GM12891 (cell line): ENCODE measurements at regions not wholly inside any gene's neighbourhood (a gene's known extent, or its start where the extent isn't known, plus 50 kb on each side); places are given as distances from the start of the nearest gene placed in this dataset.

Source experiments
- PAX5 ChIP-seq: IDR thresholded peaks from 2 replicates; pipeline ENCODE4 v1.6.1; 2011; ENCODE audit warnings: low read length, moderate library complexity, mild to moderate bottlenecking; ENCODE audit not compliant: insufficient read depth, severe bottlenecking
- POLR2A ChIP-seq: IDR thresholded peaks from 2 replicates; pipeline ENCODE4 v1.6.1; 2011; ENCODE audit warnings: low read depth, low read length, control low read depth
- POLR2AphosphoS5 ChIP-seq: IDR thresholded peaks from 2 replicates; pipeline ENCODE4 v1.6.1; 2011; ENCODE audit warnings: low read depth, low read length, control low read depth
- TAF1 ChIP-seq: IDR thresholded peaks from 2 replicates; pipeline ENCODE4 v1.6.1; 2011; ENCODE audit warnings: low read depth, low read length, control low read depth

- TF ChIP-seq POLR2A (no peak), POLR2AphosphoS5 (no peak), PAX5 (no peak), TAF1 (no peak)
Measured at GRCh38 chr4:96092151-96092705, 252.3 kb downstream of the PDHA2 start.
